MM.1S (cell line): ENCODE measurements at regions not wholly inside any gene's neighbourhood (a gene's known extent, or its start where the extent isn't known, plus 50 kb on each side); places are given as distances from the start of the nearest gene placed in this dataset.

Source experiments
- EZH2 ChIP-seq: fragments of 300-600 bp; sonication (generic); optimal IDR thresholded peaks from 2 replicates; pipeline ENCODE3; 2017; ENCODE audit warnings: low read depth, mild to moderate bottlenecking, antibody characterized with exemption, low read length, mixed read lengths
- TF ChIP-seq, protein P1 (sequence below): fragments of 300-600 bp; sonication (generic); IDR thresholded peaks from 2 replicates; pipeline ENCODE4 v1.5.1; 2016; ENCODE audit warnings: antibody characterized with exemption, low read length, mixed read lengths

DNA sequence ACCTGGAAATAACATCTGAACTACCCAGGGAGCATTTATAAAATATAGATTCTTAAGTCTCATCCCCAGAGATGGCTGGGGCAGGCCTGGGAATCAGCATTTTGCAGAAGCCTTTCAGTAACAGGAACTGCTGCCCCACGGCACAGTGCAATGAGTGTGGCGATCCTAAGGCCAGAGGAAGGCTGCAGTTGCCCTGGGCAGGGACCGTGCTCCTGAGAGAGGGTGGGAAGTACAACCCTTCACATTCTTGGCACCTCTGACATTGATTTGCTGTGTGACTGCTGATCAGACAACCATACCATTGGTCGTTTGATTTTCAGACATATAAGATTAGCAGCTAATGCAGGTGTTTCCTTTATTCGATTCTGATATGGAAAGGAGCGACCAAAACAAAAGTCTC is 233.6 kb downstream of the STIM2 start:
- TF ChIP-seq, protein P1, sequence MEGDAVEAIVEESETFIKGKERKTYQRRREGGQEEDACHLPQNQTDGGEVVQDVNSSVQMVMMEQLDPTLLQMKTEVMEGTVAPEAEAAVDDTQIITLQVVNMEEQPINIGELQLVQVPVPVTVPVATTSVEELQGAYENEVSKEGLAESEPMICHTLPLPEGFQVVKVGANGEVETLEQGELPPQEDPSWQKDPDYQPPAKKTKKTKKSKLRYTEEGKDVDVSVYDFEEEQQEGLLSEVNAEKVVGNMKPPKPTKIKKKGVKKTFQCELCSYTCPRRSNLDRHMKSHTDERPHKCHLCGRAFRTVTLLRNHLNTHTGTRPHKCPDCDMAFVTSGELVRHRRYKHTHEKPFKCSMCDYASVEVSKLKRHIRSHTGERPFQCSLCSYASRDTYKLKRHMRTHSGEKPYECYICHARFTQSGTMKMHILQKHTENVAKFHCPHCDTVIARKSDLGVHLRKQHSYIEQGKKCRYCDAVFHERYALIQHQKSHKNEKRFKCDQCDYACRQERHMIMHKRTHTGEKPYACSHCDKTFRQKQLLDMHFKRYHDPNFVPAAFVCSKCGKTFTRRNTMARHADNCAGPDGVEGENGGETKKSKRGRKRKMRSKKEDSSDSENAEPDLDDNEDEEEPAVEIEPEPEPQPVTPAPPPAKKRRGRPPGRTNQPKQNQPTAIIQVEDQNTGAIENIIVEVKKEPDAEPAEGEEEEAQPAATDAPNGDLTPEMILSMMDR, result no peak
- TF ChIP-seq EZH2, result no peak
